Vagina (tissue), 2 donors: ENCODE measurements at regions not wholly inside any gene's neighbourhood (a gene's known extent, or its start where the extent isn't known, plus 50 kb on each side); places are given as distances from the start of the nearest gene placed in this dataset.

ENCODE experiments used
- DNase-seq, 2 donors: peaks; one replicate each; pipeline ENCODE4 v3.0.0-alpha.2; 2017; ENCODE audit errors: extremely low spot score in 2 of 2
- H3K27ac ChIP-seq: fragments of 200-600 bp; sonication (generic); one replicate; pipeline ENCODE4 v1.5.1; 2019
- H3K27me3 ChIP-seq: fragments of 200-600 bp; sonication (generic); one replicate; pipeline ENCODE4 v1.5.1; 2019
- H3K36me3 ChIP-seq, 2 donors: fragments of 200-600 bp; sonication (generic); one replicate each; pipeline ENCODE4 v1.5.1; 2017 to 2019
- H3K4me1 ChIP-seq: fragments of 200-600 bp; sonication (generic); one replicate; pipeline ENCODE4 v1.5.1; 2019
- H3K4me3 ChIP-seq, 2 donors: fragments of 200-600 bp; sonication (generic); 1 replicate in 1 of 2; 2 replicates in 1 of 2; pipeline ENCODE4 v1.5.1; 2016 to 2019
- H3K9me3 ChIP-seq: fragments of 200-600 bp; sonication (generic); one replicate; pipeline ENCODE4 v1.5.1; 2019
- POLR2A ChIP-seq, 2 donors: fragments of 450-650 bp; IDR thresholded peaks; one replicate each; pipeline ENCODE4 v1.6.1; 2017; ENCODE audit warnings: antibody characterized with exemption in 2 of 2, mild to moderate bottlenecking in 2 of 2, moderate library complexity in 2 of 2
- POLR2AphosphoS5 ChIP-seq, 2 donors: sonication (generic); formaldehyde crosslinking; IDR thresholded peaks; one replicate each; pipeline ENCODE4 v1.9.0; 2017; ENCODE audit warnings: antibody characterized with exemption in 2 of 2, mild to moderate bottlenecking in 2 of 2, low read depth in 1 of 2; ENCODE audit not compliant: insufficient read depth in 1 of 2
- intact Hi-C: fragments of 100-400 bp; cut with DNase I; formaldehyde crosslinking; loops from one replicate; pipeline ENCODE4 v1.15.1; 2023
- TF ChIP-seq, protein P1 (sequence below), 3 experiments: fragments of 450-650 bp in 2 of 3; fragments of 200-600 bp in 1 of 3; sonication (generic) in 1 of 3; IDR thresholded peaks; one replicate each; pipeline ENCODE4 v1.5.1; 2017 to 2019; ENCODE audit warnings: antibody characterized with exemption in 3 of 3, mild to moderate bottlenecking in 2 of 3, moderate library complexity in 2 of 3

DNA sequence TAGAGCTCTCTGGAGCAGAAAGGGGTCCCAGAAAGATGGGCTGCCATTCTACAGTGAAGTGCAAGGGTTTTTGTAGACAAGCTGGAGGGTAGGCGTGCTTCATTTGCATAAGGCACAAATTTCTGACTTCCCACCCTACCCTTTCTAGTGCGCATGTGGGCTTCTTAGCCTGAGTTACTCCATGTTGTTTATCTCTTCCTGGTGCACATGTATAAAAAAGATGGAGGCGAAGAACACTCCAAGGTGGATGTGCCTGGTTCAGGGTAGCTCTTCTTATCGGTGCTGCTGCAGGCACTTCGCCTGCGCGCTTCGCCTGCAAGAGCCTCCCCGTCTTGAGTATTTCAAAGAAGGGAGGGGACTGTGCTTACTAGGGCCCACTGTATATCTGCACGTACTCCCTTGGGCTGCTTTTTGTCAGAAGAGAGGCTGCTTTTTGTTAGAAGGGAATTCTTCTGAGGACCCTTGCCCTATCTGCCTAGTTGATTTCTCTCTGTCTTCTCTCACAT is 1047.3 kb upstream of the CNTN5 start:
- intact Hi-C loops = no loop called here
- H3K36me3 ChIP-seq = no peaks in the 10 kb centered on the region
- no peak for DNase-seq
- no peaks in the 10 kb centered on the region for H3K27me3 ChIP-seq
- no peak overlapping the region for H3K4me3 ChIP-seq
- no peaks in the 10 kb centered on the region for H3K4me1 ChIP-seq
- no peak for TF ChIP-seq POLR2A (IDR thresholded peaks at IDR 0.05)
- TF ChIP-seq, protein P1, sequence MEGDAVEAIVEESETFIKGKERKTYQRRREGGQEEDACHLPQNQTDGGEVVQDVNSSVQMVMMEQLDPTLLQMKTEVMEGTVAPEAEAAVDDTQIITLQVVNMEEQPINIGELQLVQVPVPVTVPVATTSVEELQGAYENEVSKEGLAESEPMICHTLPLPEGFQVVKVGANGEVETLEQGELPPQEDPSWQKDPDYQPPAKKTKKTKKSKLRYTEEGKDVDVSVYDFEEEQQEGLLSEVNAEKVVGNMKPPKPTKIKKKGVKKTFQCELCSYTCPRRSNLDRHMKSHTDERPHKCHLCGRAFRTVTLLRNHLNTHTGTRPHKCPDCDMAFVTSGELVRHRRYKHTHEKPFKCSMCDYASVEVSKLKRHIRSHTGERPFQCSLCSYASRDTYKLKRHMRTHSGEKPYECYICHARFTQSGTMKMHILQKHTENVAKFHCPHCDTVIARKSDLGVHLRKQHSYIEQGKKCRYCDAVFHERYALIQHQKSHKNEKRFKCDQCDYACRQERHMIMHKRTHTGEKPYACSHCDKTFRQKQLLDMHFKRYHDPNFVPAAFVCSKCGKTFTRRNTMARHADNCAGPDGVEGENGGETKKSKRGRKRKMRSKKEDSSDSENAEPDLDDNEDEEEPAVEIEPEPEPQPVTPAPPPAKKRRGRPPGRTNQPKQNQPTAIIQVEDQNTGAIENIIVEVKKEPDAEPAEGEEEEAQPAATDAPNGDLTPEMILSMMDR (IDR thresholded peaks at IDR 0.05) = no peak
- TF ChIP-seq POLR2AphosphoS5 (IDR thresholded peaks at IDR 0.05; ENCODE audit: insufficient read depth in 1 of 2, low read depth in 1 of 2) = no peak
- no peak overlapping the region for H3K27ac ChIP-seq
- no peaks in the 10 kb centered on the region for H3K9me3 ChIP-seq

DNA sequence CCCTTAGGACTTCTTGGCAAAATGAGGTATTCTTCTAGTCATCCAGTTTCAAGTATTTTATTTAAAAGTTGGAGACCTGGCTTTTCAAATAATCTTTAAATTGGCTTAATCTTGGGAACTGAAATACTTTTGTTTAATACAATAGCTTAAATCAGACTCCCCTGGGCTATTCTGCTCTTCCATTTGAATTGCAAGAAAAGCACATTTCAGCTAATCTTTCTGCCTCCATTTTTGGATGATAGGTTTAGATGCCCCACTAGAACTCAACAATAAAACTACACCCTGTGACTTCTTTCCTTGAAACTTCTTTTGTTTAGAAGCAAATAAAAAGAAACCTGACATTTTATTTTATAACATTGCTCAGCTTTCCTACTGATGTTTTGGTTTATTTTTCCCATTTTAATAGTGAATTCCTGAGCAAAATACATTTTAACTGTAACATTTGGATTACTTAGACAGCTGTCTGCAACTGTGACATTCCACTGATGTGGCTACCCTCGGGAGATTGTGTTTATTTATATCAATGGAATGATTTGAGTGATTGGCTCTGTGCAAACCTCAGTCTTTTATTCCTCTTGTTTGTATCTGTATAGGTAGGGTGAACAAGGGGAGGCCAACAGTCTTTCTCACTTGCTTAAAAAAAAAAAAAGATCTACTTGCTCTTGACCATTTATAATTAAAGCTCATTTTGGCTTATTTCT is 1045.8 kb upstream of the CNTN5 start:
- intact Hi-C loops = no loop called here
- TF ChIP-seq POLR2AphosphoS5 (IDR thresholded peaks at IDR 0.05; ENCODE audit: insufficient read depth in 1 of 2, low read depth in 1 of 2) (no peak), POLR2A (IDR thresholded peaks at IDR 0.05) (no peak)
- TF ChIP-seq, protein P1 (IDR thresholded peaks at IDR 0.05) = no peak
- no peaks in the 10 kb centered on the region for H3K9me3 ChIP-seq
- H3K4me3 ChIP-seq = no peak overlapping the region
- DNase-seq = no peak
- no peaks in the 10 kb centered on the region for H3K4me1 ChIP-seq
- H3K27me3 ChIP-seq = no peaks in the 10 kb centered on the region
- no peak overlapping the region for H3K27ac ChIP-seq
- H3K36me3 ChIP-seq = no peaks in the 10 kb centered on the region

DNA sequence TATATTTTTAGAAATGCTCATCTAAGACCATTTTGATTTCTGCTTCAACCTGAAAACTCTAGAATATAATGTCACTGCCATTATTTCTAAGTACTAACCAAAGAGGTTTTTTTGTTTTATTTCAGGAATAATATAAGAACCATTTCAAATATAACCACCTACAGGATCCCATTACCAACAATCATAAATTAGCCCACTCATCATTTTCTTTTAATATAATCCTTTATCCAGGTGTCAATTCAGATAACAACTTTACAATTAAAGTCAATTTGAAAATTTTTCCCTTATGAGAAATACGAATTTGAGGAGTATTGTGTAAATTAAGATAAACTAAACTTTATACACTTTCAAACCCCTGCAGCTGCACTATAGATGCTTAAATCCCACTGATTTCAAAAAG is 1043.0 kb upstream of the CNTN5 start:
- no peaks in the 10 kb centered on the region for H3K9me3 ChIP-seq
- TF ChIP-seq POLR2AphosphoS5 (IDR thresholded peaks at IDR 0.05; ENCODE audit: insufficient read depth in 1 of 2, low read depth in 1 of 2) (no peak), POLR2A (IDR thresholded peaks at IDR 0.05) (no peak)
- TF ChIP-seq, protein P1 (IDR thresholded peaks at IDR 0.05) = no peak
- intact Hi-C loops = no loop called here

DNA sequence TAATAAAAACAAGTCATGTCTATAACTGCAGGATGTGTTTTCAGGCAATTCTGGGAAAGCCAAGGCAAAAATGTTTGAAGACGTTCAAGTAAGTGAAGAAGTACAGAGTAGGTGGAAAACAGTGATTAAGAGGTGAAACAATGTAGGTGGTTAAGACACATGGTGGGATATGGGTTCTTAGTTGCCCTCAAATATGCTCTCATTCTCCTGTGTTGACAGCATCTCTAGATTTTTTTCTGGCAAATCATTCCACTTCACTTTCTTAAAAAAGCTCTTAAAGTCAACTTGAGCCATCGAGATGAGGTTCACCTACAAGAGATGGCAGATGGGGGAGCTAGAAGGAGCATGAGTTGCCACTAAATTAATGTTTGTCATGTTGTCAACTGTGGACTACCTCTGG is 1041.0 kb upstream of the CNTN5 start:
- DNase-seq = no peak
- no peak overlapping the region for H3K4me3 ChIP-seq
- TF ChIP-seq POLR2AphosphoS5 (IDR thresholded peaks at IDR 0.05; ENCODE audit: insufficient read depth in 1 of 2, low read depth in 1 of 2) (no peak), POLR2A (IDR thresholded peaks at IDR 0.05) (no peak)
- intact Hi-C loops = no loop called here
- no peaks in the 10 kb centered on the region for H3K9me3 ChIP-seq
- no peak overlapping the region for H3K27ac ChIP-seq
- H3K4me1 ChIP-seq = no peaks in the 10 kb centered on the region
- no peaks in the 10 kb centered on the region for H3K27me3 ChIP-seq
- H3K36me3 ChIP-seq = no peaks in the 10 kb centered on the region

More for the DNA sequence above, 1043.0 kb upstream of the CNTN5 start:
- Histone ChIP-seq H3K36me3 (no peaks in the 10 kb centered on the region), H3K27ac (no peak overlapping the region), H3K4me3 (no peak overlapping the region), H3K4me1 (no peaks in the 10 kb centered on the region), H3K27me3 (no peaks in the 10 kb centered on the region)
- DNase-seq = no peak

DNA sequence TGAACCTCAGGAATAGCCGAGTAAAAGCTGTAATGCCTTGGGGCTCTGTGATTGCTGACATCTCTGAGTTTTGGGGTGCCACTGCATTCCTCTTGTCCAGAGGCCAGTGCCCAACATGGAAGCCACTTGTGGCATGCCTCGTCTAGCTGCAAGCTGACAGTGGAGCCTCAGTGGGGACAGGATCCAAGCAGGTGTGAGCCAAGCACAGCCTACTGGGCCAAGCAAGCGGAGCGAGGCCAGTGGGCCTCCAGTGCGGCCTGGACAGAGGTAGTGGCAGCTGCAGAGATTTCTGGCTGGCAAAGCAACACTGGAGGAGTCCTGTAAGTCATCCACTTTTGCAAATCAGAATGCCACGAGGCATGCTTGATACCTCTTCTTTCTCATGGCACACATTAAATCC is 1038.2 kb upstream of the CNTN5 start:
- H3K36me3 ChIP-seq = no peaks in the 10 kb centered on the region
- intact Hi-C loops = no loop called here
- H3K27ac ChIP-seq = no peak overlapping the region
- H3K4me3 ChIP-seq = no peak overlapping the region
- TF ChIP-seq POLR2A (IDR thresholded peaks at IDR 0.05) (no peak), POLR2AphosphoS5 (IDR thresholded peaks at IDR 0.05; ENCODE audit: insufficient read depth in 1 of 2, low read depth in 1 of 2) (no peak)
- TF ChIP-seq, protein P1 (IDR thresholded peaks at IDR 0.05) = no peak
- H3K4me1 ChIP-seq = no peaks in the 10 kb centered on the region
- H3K9me3 ChIP-seq = no peaks in the 10 kb centered on the region
- no peaks in the 10 kb centered on the region for H3K27me3 ChIP-seq
- no peak for DNase-seq
